Breast epithelium (tissue), 3 donors: ENCODE measurements at regions not wholly inside any gene's neighbourhood (a gene's known extent, or its start where the extent isn't known, plus 50 kb on each side); places are given as distances from the start of the nearest gene placed in this dataset.

Experiments
- POLR2A ChIP-seq: fragments of 450-650 bp; IDR thresholded peaks from one replicate; pipeline ENCODE4 v1.6.1; 2016; ENCODE audit warnings: antibody characterized with exemption, mild to moderate bottlenecking, moderate library complexity
- POLR2AphosphoS5 ChIP-seq, 3 donors: sonication (generic); formaldehyde crosslinking; IDR thresholded peaks; one replicate each; pipeline ENCODE4 v1.6.1; 2017; ENCODE audit warnings: antibody characterized with exemption in 3 of 3
- TF ChIP-seq, protein P1 (sequence below), 3 donors: fragments of 450-650 bp; IDR thresholded peaks; one replicate each; pipeline ENCODE4 v1.5.1; 2016 to 2017; ENCODE audit warnings: antibody characterized with exemption in 3 of 3, mild to moderate bottlenecking in 3 of 3, moderate library complexity in 3 of 3

DNA sequence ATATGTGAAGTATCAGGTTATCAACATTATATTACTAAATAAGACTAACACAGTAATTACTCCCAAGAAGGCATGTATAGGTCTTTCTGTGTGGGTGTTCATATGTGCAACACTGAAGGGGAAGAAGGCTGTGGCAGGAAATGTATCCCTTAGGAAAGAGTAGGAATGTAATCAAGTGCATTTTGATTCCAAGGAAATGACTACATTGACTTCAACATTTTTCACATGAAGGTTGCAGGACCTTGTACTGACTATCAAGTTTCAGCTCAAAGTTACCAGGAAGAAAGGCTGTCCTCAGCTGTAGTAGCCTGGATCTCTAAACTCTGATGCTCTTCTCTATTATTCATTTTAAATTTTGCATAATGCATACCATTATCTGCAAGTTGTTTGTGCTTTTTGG, 680.8 kb downstream of the NYAP2 start:
- TF ChIP-seq, protein P1, sequence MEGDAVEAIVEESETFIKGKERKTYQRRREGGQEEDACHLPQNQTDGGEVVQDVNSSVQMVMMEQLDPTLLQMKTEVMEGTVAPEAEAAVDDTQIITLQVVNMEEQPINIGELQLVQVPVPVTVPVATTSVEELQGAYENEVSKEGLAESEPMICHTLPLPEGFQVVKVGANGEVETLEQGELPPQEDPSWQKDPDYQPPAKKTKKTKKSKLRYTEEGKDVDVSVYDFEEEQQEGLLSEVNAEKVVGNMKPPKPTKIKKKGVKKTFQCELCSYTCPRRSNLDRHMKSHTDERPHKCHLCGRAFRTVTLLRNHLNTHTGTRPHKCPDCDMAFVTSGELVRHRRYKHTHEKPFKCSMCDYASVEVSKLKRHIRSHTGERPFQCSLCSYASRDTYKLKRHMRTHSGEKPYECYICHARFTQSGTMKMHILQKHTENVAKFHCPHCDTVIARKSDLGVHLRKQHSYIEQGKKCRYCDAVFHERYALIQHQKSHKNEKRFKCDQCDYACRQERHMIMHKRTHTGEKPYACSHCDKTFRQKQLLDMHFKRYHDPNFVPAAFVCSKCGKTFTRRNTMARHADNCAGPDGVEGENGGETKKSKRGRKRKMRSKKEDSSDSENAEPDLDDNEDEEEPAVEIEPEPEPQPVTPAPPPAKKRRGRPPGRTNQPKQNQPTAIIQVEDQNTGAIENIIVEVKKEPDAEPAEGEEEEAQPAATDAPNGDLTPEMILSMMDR (IDR thresholded peaks at IDR 0.05), result no peak
- TF ChIP-seq POLR2A (no peak), POLR2AphosphoS5 (IDR thresholded peaks at IDR 0.05) (no peak)
